ENCODE measurements at regions not wholly inside any gene's neighbourhood (a gene's known extent, or its start where the extent isn't known, plus 50 kb on each side); places are given as distances from the start of the nearest gene placed in this dataset.

DNA sequence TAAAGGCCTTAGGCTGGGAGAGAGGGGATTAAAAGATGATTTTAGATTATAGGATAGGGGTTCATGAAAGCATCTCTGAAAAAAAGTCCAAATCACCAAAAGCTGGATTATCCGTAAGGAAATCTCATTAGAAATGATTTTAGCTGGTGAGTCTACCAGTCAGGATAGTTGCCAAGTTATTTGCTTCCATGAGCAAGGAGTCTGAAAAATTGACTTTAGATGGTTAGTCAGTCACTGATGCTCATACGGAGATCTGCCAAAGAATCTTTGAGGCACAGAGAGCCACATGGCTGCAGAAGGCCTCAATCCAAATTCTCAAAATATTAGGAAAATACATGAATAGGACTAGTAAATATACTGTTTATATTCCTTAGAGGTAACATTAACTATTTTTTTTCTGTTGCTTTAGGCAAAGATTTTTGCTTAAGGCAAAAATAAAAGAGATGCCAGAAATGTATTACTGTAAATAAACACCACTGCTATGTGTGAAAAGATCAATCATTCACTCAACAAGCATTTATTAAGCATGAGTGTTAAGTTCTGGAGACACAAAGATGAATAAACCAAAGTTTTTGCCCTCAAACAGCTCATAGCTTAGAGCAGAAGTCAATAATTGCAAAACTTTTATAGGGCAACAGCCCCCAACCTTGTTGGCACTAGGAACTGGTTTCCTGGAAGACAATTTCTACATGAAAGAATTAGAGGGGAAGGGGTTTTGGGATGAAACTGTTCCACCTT is 105.2 kb downstream of the BBS10 start:
- no peaks in the 10 kb centered on the region for H3K36me3 ChIP-seq (ENCODE audit: insufficient read depth, low read length)
- Mint-ChIP-seq H3K4me3 (no peak overlapping the region), H3K27ac (no peak overlapping the region), H3K4me1 (ENCODE audit: low read depth) (no peaks in the 10 kb centered on the region), H3K9me3 (no peaks in the 10 kb centered on the region), H3K36me3 (ENCODE audit: low read depth) (no peaks in the 10 kb centered on the region), H3K27me3 (no peaks in the 10 kb centered on the region)
- ChIA-PET CTCF (no interaction called here), POLR2A (no interaction called here)
- ATAC-seq (ENCODE audit: poor library complexity), result no peak
- H3K27me3 ChIP-seq (ENCODE audit: control insufficient read depth in 1 of 2, insufficient read depth in 2 of 2, low read length in 2 of 2), result no peaks in the 10 kb centered on the region
- intact Hi-C loops (cut with DNase I, micrococcal nuclease), result no loop called here
- H3K4me1 ChIP-seq (ENCODE audit: insufficient read depth, low read length), result no peaks in the 10 kb centered on the region
- H3K4me3 ChIP-seq (ENCODE audit: low read length), result no peak overlapping the region
- TF ChIP-seq, protein P1, sequence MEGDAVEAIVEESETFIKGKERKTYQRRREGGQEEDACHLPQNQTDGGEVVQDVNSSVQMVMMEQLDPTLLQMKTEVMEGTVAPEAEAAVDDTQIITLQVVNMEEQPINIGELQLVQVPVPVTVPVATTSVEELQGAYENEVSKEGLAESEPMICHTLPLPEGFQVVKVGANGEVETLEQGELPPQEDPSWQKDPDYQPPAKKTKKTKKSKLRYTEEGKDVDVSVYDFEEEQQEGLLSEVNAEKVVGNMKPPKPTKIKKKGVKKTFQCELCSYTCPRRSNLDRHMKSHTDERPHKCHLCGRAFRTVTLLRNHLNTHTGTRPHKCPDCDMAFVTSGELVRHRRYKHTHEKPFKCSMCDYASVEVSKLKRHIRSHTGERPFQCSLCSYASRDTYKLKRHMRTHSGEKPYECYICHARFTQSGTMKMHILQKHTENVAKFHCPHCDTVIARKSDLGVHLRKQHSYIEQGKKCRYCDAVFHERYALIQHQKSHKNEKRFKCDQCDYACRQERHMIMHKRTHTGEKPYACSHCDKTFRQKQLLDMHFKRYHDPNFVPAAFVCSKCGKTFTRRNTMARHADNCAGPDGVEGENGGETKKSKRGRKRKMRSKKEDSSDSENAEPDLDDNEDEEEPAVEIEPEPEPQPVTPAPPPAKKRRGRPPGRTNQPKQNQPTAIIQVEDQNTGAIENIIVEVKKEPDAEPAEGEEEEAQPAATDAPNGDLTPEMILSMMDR (IDR thresholded peaks at IDR 0.05), result no peak
- no peaks in the 10 kb centered on the region for H3K9me3 ChIP-seq (ENCODE audit: control insufficient read depth in 1 of 2, insufficient read depth in 1 of 2, low read length in 2 of 2)
- no peak overlapping the region for H3K27ac ChIP-seq (ENCODE audit: low read depth in 1 of 2, low read length in 2 of 2)
- DNase-seq, result no peak

DNA sequence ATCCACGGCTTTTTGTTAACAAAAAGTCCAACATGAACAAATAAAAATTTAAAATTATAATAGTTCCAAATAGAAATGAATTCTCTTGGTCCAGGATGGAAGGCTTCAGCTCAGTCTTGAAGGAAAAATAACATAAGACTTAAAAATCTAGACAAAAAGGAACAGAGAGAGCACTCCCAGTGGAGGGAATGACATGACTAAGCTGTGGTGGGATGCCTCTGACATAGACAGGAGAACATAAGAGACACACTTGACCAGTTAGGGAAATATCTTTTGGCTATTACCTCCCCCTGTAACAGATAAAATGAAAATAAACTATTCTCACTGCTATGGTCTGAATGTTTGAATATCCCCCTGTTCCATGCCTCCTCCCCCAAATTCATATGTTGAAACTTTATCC is 106.8 kb downstream of the BBS10 start:
- H3K4me3 Mint-ChIP-seq, result no peak overlapping the region
- H3K9me3 ChIP-seq (ENCODE audit: control insufficient read depth in 1 of 2, insufficient read depth in 1 of 2, low read length in 2 of 2), result no peaks in the 10 kb centered on the region
- no peak overlapping the region for H3K27ac ChIP-seq (ENCODE audit: low read depth in 1 of 2, low read length in 2 of 2)
- TF ChIP-seq, protein P1 (IDR thresholded peaks at IDR 0.05), result no peak
- H3K36me3 Mint-ChIP-seq (ENCODE audit: low read depth), result no peaks in the 10 kb centered on the region
- no peak overlapping the region for H3K4me3 ChIP-seq (ENCODE audit: low read length)
- H3K36me3 ChIP-seq (ENCODE audit: insufficient read depth, low read length), result no peaks in the 10 kb centered on the region
- ATAC-seq (ENCODE audit: poor library complexity) (no peak), DNase-seq (no peak)
- H3K4me1 ChIP-seq (ENCODE audit: insufficient read depth, low read length), result no peaks in the 10 kb centered on the region
- ChIA-PET POLR2A (no interaction called here), CTCF (no interaction called here)
- H3K27me3 ChIP-seq (ENCODE audit: control insufficient read depth in 1 of 2, insufficient read depth in 2 of 2, low read length in 2 of 2), result no peaks in the 10 kb centered on the region
- intact Hi-C loops (cut with DNase I, micrococcal nuclease), result no loop called here
- H3K4me1 Mint-ChIP-seq (ENCODE audit: low read depth), result no peaks in the 10 kb centered on the region
- no peaks in the 10 kb centered on the region for H3K9me3 Mint-ChIP-seq
- no peak overlapping the region for H3K27ac Mint-ChIP-seq
- H3K27me3 Mint-ChIP-seq, result no peaks in the 10 kb centered on the region

DNA sequence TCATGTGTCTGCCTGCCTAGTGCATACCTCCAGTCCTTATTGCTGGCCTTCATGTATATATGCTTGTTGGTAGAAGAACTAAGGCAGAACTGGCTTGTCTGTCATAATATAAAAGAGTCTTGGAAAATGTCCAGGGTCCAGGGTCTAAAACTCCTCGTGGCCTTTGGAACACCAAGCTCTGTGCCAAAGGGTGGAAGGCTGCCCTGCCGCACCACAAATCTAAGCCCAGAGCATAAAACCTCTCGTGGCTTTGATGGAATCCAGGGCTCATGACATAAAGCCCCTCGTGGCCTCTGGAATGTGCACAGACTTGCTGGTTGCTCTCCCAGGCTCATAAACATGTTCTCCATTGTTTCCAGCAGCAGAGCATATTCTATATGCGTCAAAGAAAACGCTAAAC is 107.9 kb downstream of the BBS10 start:
- no peaks in the 10 kb centered on the region for H3K27me3 ChIP-seq (ENCODE audit: control insufficient read depth in 1 of 2, insufficient read depth in 2 of 2, low read length in 2 of 2)
- H3K4me1 ChIP-seq (ENCODE audit: insufficient read depth, low read length), result no peaks in the 10 kb centered on the region
- H3K9me3 Mint-ChIP-seq, result no peaks in the 10 kb centered on the region
- ATAC-seq (ENCODE audit: poor library complexity) (no peak), DNase-seq (no peak)
- no peaks in the 10 kb centered on the region for H3K36me3 Mint-ChIP-seq (ENCODE audit: low read depth)
- H3K9me3 ChIP-seq (ENCODE audit: control insufficient read depth in 1 of 2, insufficient read depth in 1 of 2, low read length in 2 of 2), result no peaks in the 10 kb centered on the region
- no peak overlapping the region for H3K4me3 Mint-ChIP-seq
- H3K27me3 Mint-ChIP-seq, result no peaks in the 10 kb centered on the region
- intact Hi-C loops (cut with DNase I, micrococcal nuclease), result no loop called here
- no peak overlapping the region for H3K4me3 ChIP-seq (ENCODE audit: low read length)
- TF ChIP-seq, protein P1 (IDR thresholded peaks at IDR 0.05), result no peak
- H3K27ac Mint-ChIP-seq, result no peak overlapping the region
- ChIA-PET POLR2A (no interaction called here), CTCF (no interaction called here)
- no peaks in the 10 kb centered on the region for H3K4me1 Mint-ChIP-seq (ENCODE audit: low read depth)
- H3K36me3 ChIP-seq (ENCODE audit: insufficient read depth, low read length), result no peaks in the 10 kb centered on the region
- no peak overlapping the region for H3K27ac ChIP-seq (ENCODE audit: low read depth in 1 of 2, low read length in 2 of 2)
